ENCODE measurements at regions not wholly inside any gene's neighbourhood (a gene's known extent, or its start where the extent isn't known, plus 50 kb on each side); places are given as distances from the start of the nearest gene placed in this dataset.

DNA sequence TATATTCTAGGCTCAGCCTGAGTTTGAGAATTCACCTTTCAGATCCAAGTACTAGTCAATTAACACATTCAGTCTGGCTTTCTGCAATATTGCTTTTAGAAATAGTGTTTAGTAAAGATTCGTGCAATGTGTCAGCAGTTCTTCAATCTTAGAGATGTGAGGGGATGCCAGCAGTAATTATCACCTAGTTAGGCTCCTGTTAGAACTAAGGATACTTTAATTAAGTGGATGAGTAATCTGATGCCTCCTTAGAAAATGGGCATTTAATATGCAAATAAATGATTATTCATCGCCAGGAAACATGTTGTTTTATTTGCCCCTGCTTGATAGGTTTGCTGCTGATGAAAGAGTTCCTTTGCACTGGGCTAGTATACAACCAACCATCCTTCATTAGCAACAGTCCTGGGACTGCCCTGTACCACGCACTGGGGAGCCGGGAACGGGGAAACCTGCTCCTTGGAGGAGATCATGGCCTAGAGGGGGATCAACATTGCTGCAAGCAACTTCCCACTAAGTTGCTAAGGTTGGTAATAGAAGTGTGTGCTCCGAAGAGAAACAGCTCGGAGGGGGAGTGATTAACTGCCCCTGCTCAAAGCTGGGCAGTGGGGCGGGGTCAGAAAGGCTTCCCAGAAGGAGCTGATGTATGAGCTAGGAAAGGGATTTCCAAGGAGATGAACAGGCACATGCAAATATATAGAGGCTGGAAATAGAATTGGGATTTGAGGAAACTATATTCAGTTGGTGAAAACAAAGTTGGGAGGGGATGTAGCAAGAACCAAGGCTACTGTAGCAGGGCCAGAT, 231.8 kb downstream of the DRD1 start:
- Histone ChIP-seq H4K20me1 (ENCODE audit: insufficient read depth, low read length) (no peaks in the 10 kb centered on the region), H2AFZ (ENCODE audit: low read length) (no peak overlapping the region), H3K9me3 (ENCODE audit: low read length) (no peaks in the 10 kb centered on the region), H3K9me2 (ENCODE audit: insufficient read depth, low read length) (no peaks in the 10 kb centered on the region), H3K4me3 (ENCODE audit: low read depth, low read length, poor library complexity, severe bottlenecking) (no peak overlapping the region), H3K36me3 (ENCODE audit: insufficient read depth, low read length) (no peaks in the 10 kb centered on the region), H3K4me2 (ENCODE audit: low read length) (no peak overlapping the region), H3K79me2 (ENCODE audit: insufficient read depth, low read depth, low read length) (no peaks in the 10 kb centered on the region), H3K4me1 (ENCODE audit: insufficient read depth, low read length, poor library complexity, severe bottlenecking) (no peaks in the 10 kb centered on the region), H3K27ac (ENCODE audit: low read depth, low read length, poor library complexity, severe bottlenecking) (no peak overlapping the region)
- CTCF ChIA-PET (ENCODE audit: unreplicated experiment), result no interaction called here
- TF ChIP-seq EZH2phosphoT487 (IDR thresholded peaks at IDR 0.05; ENCODE audit: borderline replicate concordance, low read depth, low read length), result no peak
- TF ChIP-seq, protein P1, sequence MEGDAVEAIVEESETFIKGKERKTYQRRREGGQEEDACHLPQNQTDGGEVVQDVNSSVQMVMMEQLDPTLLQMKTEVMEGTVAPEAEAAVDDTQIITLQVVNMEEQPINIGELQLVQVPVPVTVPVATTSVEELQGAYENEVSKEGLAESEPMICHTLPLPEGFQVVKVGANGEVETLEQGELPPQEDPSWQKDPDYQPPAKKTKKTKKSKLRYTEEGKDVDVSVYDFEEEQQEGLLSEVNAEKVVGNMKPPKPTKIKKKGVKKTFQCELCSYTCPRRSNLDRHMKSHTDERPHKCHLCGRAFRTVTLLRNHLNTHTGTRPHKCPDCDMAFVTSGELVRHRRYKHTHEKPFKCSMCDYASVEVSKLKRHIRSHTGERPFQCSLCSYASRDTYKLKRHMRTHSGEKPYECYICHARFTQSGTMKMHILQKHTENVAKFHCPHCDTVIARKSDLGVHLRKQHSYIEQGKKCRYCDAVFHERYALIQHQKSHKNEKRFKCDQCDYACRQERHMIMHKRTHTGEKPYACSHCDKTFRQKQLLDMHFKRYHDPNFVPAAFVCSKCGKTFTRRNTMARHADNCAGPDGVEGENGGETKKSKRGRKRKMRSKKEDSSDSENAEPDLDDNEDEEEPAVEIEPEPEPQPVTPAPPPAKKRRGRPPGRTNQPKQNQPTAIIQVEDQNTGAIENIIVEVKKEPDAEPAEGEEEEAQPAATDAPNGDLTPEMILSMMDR (conservative IDR thresholded peaks at IDR 0.05; ENCODE audit: low read length), result no peak
- intact Hi-C loops (cut with micrococcal nuclease; ENCODE audit: unreplicated experiment), result no loop called here
- no TSS peak for BruUV-seq (replicated peaks)
- no peak for DNase-seq (ENCODE audit: low spot score)
- POLR2A ChIA-PET, result no interaction called here

DNA sequence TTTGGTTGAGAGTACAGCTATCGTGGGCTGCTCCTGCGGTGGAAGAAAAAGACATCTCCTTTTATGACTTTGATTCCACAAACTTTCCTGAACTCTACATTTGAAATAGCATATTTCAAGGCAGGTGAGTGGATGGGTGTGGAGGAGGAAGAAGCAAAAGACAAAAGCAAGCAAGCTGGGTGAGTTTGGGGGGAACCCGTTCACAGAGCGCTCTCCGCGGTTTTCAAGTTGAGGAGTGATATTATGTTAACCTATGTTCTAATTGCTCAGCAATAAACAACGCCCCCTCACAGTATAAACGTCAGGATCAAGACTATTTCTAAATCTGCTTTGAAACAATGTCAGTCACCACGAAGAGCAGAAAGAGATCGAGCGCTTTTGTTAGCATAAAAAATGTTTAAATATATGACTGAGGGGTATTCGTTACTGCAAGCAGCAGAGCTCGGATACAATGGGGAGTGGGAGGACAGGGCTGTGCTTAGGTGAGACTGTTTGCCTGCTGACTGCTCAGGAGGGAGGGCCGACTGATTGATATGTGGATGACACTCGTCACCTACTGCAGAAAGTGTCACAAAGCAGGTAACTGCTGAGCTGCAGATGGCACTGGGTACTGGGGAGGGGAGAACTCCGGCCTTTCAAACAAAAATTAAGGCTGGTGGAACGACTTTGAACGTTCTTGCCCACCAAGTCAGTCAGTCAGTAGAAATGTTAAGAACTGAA, 236.5 kb downstream of the DRD1 start:
- BruUV-seq (replicated peaks), result no TSS peak
- intact Hi-C loops (cut with micrococcal nuclease; ENCODE audit: unreplicated experiment), result no loop called here
- no peak for DNase-seq (ENCODE audit: low spot score)
- Histone ChIP-seq H3K36me3 (ENCODE audit: insufficient read depth, low read length) (no peaks in the 10 kb centered on the region), H3K4me1 (ENCODE audit: insufficient read depth, low read length, poor library complexity, severe bottlenecking) (no peaks in the 10 kb centered on the region), H3K79me2 (ENCODE audit: insufficient read depth, low read depth, low read length) (no peaks in the 10 kb centered on the region), H3K27ac (ENCODE audit: low read depth, low read length, poor library complexity, severe bottlenecking) (no peak overlapping the region), H3K4me2 (ENCODE audit: low read length) (no peak overlapping the region), H4K20me1 (ENCODE audit: insufficient read depth, low read length) (no peaks in the 10 kb centered on the region), H3K4me3 (ENCODE audit: low read depth, low read length, poor library complexity, severe bottlenecking) (no peak overlapping the region), H3K9me3 (ENCODE audit: low read length) (no peaks in the 10 kb centered on the region), H2AFZ (ENCODE audit: low read length) (no peak overlapping the region), H3K9me2 (ENCODE audit: insufficient read depth, low read length) (no peaks in the 10 kb centered on the region)
- ChIA-PET POLR2A (interaction anchor here (0.6 kb wide), 1 partner anchor 13 kb away, joined by 3 read pairs; no protein-coding TSS in a partner anchor), CTCF (ENCODE audit: unreplicated experiment) (no interaction called here)
- no peak for TF ChIP-seq EZH2phosphoT487 (IDR thresholded peaks at IDR 0.05; ENCODE audit: borderline replicate concordance, low read depth, low read length)
- TF ChIP-seq, protein P1 (conservative IDR thresholded peaks at IDR 0.05; ENCODE audit: low read length), result no peak

DNA sequence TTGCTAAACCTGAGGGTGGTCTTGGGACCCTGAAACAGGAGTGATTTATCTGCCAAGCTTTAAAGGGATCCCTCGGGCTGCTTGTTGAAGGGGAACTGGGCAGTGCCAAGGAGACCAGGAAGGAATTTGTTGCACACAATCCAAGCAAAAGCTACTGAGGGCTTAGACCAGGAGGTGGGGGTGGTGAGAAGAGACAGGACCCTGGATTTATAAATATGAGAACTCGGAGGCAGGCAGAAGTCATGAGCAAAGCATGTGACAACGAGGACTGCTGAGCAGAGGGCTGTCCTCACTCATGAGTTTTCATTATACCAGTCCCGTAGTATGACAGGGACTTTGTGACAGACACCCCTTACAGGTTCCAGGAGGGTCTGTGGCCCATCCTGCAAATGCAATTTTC, 237.3 kb downstream of the DRD1 start:
- Histone ChIP-seq H4K20me1 (ENCODE audit: insufficient read depth, low read length) (no peaks in the 10 kb centered on the region), H3K4me3 (ENCODE audit: low read depth, low read length, poor library complexity, severe bottlenecking) (no peak overlapping the region), H3K27ac (ENCODE audit: low read depth, low read length, poor library complexity, severe bottlenecking) (no peak overlapping the region), H3K4me1 (ENCODE audit: insufficient read depth, low read length, poor library complexity, severe bottlenecking) (no peaks in the 10 kb centered on the region), H2AFZ (ENCODE audit: low read length) (no peak overlapping the region), H3K9me2 (ENCODE audit: insufficient read depth, low read length) (no peaks in the 10 kb centered on the region), H3K79me2 (ENCODE audit: insufficient read depth, low read depth, low read length) (no peaks in the 10 kb centered on the region), H3K9me3 (ENCODE audit: low read length) (no peaks in the 10 kb centered on the region), H3K36me3 (ENCODE audit: insufficient read depth, low read length) (no peaks in the 10 kb centered on the region), H3K4me2 (ENCODE audit: low read length) (no peak overlapping the region)
- no TSS peak for BruUV-seq (replicated peaks)
- POLR2A ChIA-PET, result no interaction called here
- TF ChIP-seq EZH2phosphoT487 (IDR thresholded peaks at IDR 0.05; ENCODE audit: borderline replicate concordance, low read depth, low read length), result no peak
- TF ChIP-seq, protein P1 (conservative IDR thresholded peaks at IDR 0.05; ENCODE audit: low read length), result no peak
- DNase-seq (ENCODE audit: low spot score), result no peak
- CTCF ChIA-PET (ENCODE audit: unreplicated experiment), result no interaction called here
- intact Hi-C loops (cut with micrococcal nuclease; ENCODE audit: unreplicated experiment), result no loop called here
